NCI-H2107 treated with DMSO at 0.1 percent for 48 hours (cell line): ENCODE measurements at regions not wholly inside any gene's neighbourhood (a gene's known extent, or its start where the extent isn't known, plus 50 kb on each side); places are given as distances from the start of the nearest gene placed in this dataset.

Experiments used
- DNase-seq: peaks from one replicate; lab custom pipeline; 2025; ENCODE audit not compliant: unreplicated experiment; lab: John Stamatoyannopoulos, UW

GRCh38 chr14:97336816-97337215 is 539.6 kb downstream of the VRK1 start:
- DNase-seq: no peak

- no peak for DNase-seq
Observed at GRCh38 chr14:97337267-97337666, 540.1 kb downstream of the VRK1 start.

GRCh38 chr14:97337670-97338069 is 540.5 kb downstream of the VRK1 start:
- no peak for DNase-seq

GRCh38 chr14:97344666-97345065 is 547.5 kb downstream of the VRK1 start:
- DNase-seq: no peak

- no peak for DNase-seq
Observed at GRCh38 chr14:97346675-97347074, 549.5 kb downstream of the VRK1 start.

GRCh38 chr14:97349463-97349862 is 552.3 kb downstream of the VRK1 start:
- DNase-seq: no peak

- DNase-seq: no peak
Observed at GRCh38 chr14:97349946-97350345, 552.8 kb downstream of the VRK1 start.

- DNase-seq: no peak
Observed at GRCh38 chr14:97350415-97350814, 553.2 kb downstream of the VRK1 start.

- DNase-seq: no peak
Observed at GRCh38 chr14:97350894-97351731, 553.9 kb downstream of the VRK1 start.

- no peak for DNase-seq
Observed at GRCh38 chr14:97353102-97353501, 555.9 kb downstream of the VRK1 start.

GRCh38 chr14:97354119-97354722 is 557.0 kb downstream of the VRK1 start:
- DNase-seq: no peak

GRCh38 chr14:97359341-97359740 is 562.2 kb downstream of the VRK1 start:
- DNase-seq: peak; percentile 78

GRCh38 chr14:97361181-97361580 is 564.0 kb downstream of the VRK1 start:
- no peak for DNase-seq

GRCh38 chr14:97361958-97362357 is 564.8 kb downstream of the VRK1 start:
- DNase-seq: no peak

- DNase-seq: no peak
Observed at GRCh38 chr14:97366400-97366799, 569.2 kb downstream of the VRK1 start.

- DNase-seq: no peak
Observed at GRCh38 chr14:97367278-97367677, 570.1 kb downstream of the VRK1 start.

GRCh38 chr14:97368049-97368448 is 570.9 kb downstream of the VRK1 start:
- DNase-seq: no peak

- no peak for DNase-seq
Observed at GRCh38 chr14:97368900-97369564, 571.9 kb downstream of the VRK1 start.

- DNase-seq: no peak
Observed at GRCh38 chr14:97369901-97370300, 572.7 kb downstream of the VRK1 start.

- no peak for DNase-seq
Observed at GRCh38 chr14:97376310-97376709, 579.1 kb downstream of the VRK1 start.

- no peak for DNase-seq
Observed at GRCh38 chr14:97377550-97377949, 580.4 kb downstream of the VRK1 start.

- no peak for DNase-seq
Observed at GRCh38 chr14:97379091-97379531, 581.9 kb downstream of the VRK1 start.
